ENCODE measurements at regions not wholly inside any gene's neighbourhood (a gene's known extent, or its start where the extent isn't known, plus 50 kb on each side); places are given as distances from the start of the nearest gene placed in this dataset.

DNA sequence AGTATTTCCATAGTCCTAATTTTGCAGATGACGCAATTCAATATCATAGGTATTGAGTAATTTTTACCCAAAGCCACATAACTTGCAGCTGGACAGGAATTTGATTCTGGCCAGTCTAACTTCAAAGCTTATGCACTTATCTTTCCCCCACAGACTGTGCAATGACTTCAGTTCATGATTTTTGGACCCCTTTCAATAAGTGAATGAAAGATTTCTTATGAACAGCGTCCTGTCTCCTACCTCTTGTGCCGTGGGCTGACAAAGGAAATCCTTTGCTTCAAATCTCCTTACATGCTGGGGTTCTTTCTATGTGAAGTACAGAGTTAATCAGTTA lies 217.7 kb upstream of the KIRREL3 start:
- Histone ChIP-seq H3K4me1 (no peaks in the 10 kb centered on the region), H3K4me3 (no peak overlapping the region), H3K36me3 (no peaks in the 10 kb centered on the region), H3K27me3 (no peaks in the 10 kb centered on the region), H3K27ac (no peak overlapping the region), H3K9me3 (no peaks in the 10 kb centered on the region)
- no peak for TF ChIP-seq CTCF (IDR thresholded peaks at IDR 0.05)
- no peak for DNase-seq (ENCODE audit: low spot score)

DNA sequence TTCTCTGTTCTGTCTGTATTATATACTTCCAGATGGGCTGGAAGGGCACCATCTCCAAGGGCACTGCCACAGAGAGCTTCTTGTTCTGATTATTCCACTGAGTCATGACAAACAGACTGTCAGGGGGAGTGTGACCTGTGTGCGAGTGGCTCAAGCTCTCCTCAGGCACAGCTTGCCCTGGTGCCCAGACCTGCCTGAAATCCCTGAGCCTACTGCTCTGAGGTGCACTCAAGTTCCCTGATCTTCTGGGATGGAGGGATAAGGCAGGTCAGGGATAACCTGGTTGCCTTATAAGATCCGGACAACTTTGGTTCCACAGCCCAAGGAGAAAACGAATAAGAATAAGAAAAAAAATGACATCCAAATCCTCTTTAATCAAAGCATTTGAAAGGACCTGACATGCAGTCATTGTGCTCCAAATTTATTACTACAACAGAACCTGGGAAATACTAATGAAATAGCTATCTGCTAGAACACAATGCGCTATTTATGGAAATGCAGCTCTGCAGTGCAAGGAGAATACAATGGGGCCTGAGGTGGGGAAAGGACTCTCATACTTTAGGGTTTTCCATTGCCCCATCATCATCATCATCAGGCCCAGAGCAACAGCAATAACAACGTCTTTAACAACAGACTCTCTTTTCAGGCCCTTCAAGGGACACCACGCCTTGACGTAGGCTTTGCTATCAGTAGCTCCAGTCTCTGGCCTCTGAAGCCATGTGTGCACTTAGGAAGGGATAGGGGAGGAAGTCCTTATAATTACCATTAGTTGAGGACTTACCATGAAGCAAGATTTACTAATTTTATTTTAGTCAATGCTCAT lies 217.1 kb upstream of the KIRREL3 start:
- Histone ChIP-seq H3K4me3 (no peak overlapping the region), H3K4me1 (no peaks in the 10 kb centered on the region), H3K36me3 (no peaks in the 10 kb centered on the region), H3K27ac (no peak overlapping the region), H3K27me3 (no peaks in the 10 kb centered on the region), H3K9me3 (no peaks in the 10 kb centered on the region)
- DNase-seq (ENCODE audit: low spot score), result no peak
- no peak for TF ChIP-seq CTCF (IDR thresholded peaks at IDR 0.05)

DNA sequence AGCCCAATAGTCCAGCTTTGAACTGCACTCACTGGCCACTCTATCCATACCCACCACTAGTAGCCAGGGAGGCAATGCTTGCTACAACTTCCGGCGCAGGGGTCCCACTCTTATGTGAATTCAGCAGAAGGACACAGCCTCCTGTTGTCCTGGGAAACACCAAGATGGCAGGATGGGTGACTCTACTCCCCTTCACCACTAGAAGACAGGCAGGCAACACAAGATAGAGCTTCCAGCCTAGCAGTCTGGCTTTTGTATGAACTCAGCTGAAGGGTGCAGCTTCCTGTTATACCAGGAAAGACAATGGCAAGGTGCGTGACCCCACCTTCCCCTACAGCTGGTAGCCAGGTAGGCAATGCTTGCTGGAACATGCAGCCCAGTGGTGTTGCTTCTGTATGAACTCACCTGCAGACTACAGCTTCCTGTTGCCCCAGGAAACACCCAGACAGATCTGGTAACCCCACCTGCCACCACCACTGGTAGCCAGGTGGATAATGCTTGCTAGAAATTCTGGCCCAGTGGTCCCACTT lies 205.2 kb upstream of the KIRREL3 start:
- TF ChIP-seq CTCF (IDR thresholded peaks at IDR 0.05), result no peak
- no peaks in the 10 kb centered on the region for H3K36me3 ChIP-seq

GRCh38 chr11:127203490-127203889 lies 202.9 kb upstream of the KIRREL3 start:
- no peaks in the 10 kb centered on the region for H3K27me3 ChIP-seq
- no peaks in the 10 kb centered on the region for H3K4me1 ChIP-seq
- no peak overlapping the region for H3K4me3 ChIP-seq
- peaks cover 0 to 16% of the 10 kb centered on the region in 2 donors for H3K9me3 ChIP-seq
- no peak for DNase-seq (ENCODE audit: low spot score)
- no peak overlapping the region for H3K27ac ChIP-seq
- H3K36me3 ChIP-seq, result no peaks in the 10 kb centered on the region
- TF ChIP-seq CTCF (IDR thresholded peaks at IDR 0.05), result no peak

More for the DNA sequence above, 205.2 kb upstream of the KIRREL3 start:
- no peak for DNase-seq (ENCODE audit: low spot score)
- Histone ChIP-seq H3K27ac (no peak overlapping the region), H3K9me3 (peaks cover 0 to 19% of the 10 kb centered on the region in 2 donors), H3K27me3 (no peaks in the 10 kb centered on the region), H3K4me3 (no peak overlapping the region), H3K4me1 (no peaks in the 10 kb centered on the region)

DNA sequence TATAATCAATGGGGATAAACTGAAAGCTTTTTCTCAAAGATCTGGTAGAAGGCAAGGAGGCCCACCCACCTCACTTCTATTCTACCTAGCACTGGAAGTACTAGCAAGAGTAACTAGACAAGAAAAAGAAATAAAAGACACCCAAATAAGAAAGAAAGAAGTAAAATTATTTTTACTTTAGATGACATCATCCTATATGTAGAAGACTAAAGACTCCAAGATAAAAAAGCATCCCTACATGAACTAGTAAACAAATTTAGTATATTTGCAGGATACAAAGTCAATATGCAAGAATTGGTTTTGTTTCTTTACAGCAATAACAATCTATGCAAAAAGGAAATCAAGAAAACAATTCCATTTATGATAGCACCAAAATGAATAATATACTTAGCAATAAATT lies 201.5 kb upstream of the KIRREL3 start:
- Histone ChIP-seq H3K36me3 (no peaks in the 10 kb centered on the region), H3K27ac (no peak overlapping the region), H3K27me3 (no peaks in the 10 kb centered on the region), H3K4me3 (no peak overlapping the region), H3K9me3 (peaks cover 0 to 3% of the 10 kb centered on the region in 2 donors), H3K4me1 (no peaks in the 10 kb centered on the region)
- no peak for TF ChIP-seq CTCF (IDR thresholded peaks at IDR 0.05)
- no peak for DNase-seq (ENCODE audit: low spot score)

Measured in right atrium auricular region (tissue), 2 donors.